ENCODE measurements at regions not wholly inside any gene's neighbourhood (a gene's known extent, or its start where the extent isn't known, plus 50 kb on each side); places are given as distances from the start of the nearest gene placed in this dataset.
A peak's percentile ranks its signal among the peaks of the same experiment; 100 is the strongest.

DNA sequence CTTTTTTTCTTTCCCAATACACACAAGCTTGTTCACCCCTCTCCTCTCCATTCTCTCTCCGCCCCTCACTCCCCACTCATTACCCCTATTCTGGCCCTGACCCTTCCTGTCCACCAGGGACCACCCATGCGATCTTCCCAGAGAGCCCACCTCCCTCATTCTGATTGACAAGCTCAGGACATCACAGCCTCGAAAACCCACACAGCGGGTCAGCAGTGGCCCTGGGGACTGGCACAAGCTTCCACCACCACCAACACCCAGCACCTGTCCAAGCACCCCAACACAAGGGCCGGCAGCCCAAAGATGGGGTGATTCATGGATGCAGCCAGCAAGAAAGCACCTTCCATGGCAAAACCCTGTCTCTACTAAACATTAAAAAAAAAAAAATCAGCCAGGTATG is 50.0 kb upstream of the USP6NL start:
- peak overlapping the region in 10 of 11 experiments; percentile 2 to 75 (median 66); a peak in 19 of 22 replicates for H3K27ac ChIP-seq
- peak overlapping the region in 10 of 11 experiments; percentile 22 to 63 (median 56); a peak in 17 of 22 replicates for H3K9ac ChIP-seq
- peaks cover 25 to 50% (median 29%) of the 10 kb centered on the region in 10 experiments for H3K4me1 ChIP-seq
- peak overlapping the region; percentile 59 to 90 (median 82) for H3K4me2 ChIP-seq
- no peak for TF ChIP-seq Cebpa-rat (IDR thresholded peaks at IDR 0.05)
- no peaks in the 10 kb centered on the region for H4K20me1 ChIP-seq
- H3K9me3 ChIP-seq (replicated peaks in 1 of 11): peaks cover 9 to 34% (median 22%) of the 10 kb centered on the region in 11 experiments; a peak in 21 of 22 replicates
- peaks cover 0 to 8% (median 0%) of the 10 kb centered on the region in 11 experiments; a peak in 4 of 22 replicates for H3K36me3 ChIP-seq
- peak overlapping the region in 3 of 10 experiments; percentile 9 to 16 (median 15); a peak in 3 of 20 replicates for H3K4me3 ChIP-seq
- H3K27me3 ChIP-seq: no peaks in the 10 kb centered on the region
